Endodermal cell (in vitro differentiated cells): ENCODE measurements at regions not wholly inside any gene's neighbourhood (a gene's known extent, or its start where the extent isn't known, plus 50 kb on each side); places are given as distances from the start of the nearest gene placed in this dataset.
"Not testable (repeated sequence)": the region's sequence is repeated elsewhere in the genome, so short reads cannot be mapped to it uniquely, and the experiment has no call there.

Experiments used
- DNase-seq: peaks from one replicate; pipeline ENCODE4 v3.0.0-alpha.2; 2017
- H3K27ac ChIP-seq: 2 replicates; pipeline ENCODE4 v1.5.1; 2013; ENCODE audit warnings: mild to moderate bottlenecking, low read depth, low read length, moderate library complexity
- H3K27me3 ChIP-seq: 2 replicates; pipeline ENCODE4 v1.6.1; 2013; ENCODE audit warnings: mild to moderate bottlenecking, low read length, moderate library complexity; ENCODE audit not compliant: insufficient read depth, control insufficient read depth, poor library complexity, severe bottlenecking
- H3K36me3 ChIP-seq: 2 replicates; pipeline ENCODE4 v1.7.0; 2013; ENCODE audit warnings: mild to moderate bottlenecking, low read length, moderate library complexity; ENCODE audit not compliant: control insufficient read depth, insufficient read depth
- H3K4me1 ChIP-seq: one replicate; pipeline ENCODE4 v1.7.0; 2013; ENCODE audit warnings: low read length; ENCODE audit not compliant: control insufficient read depth, insufficient read depth
- H3K4me3 ChIP-seq: 2 replicates; pipeline ENCODE4 v1.5.1; 2013; ENCODE audit warnings: mild to moderate bottlenecking, low read length, moderate library complexity
- H3K9ac ChIP-seq: 2 replicates; pipeline ENCODE4 v1.6.1; 2013; ENCODE audit warnings: mild to moderate bottlenecking, low read length, moderate library complexity; ENCODE audit not compliant: poor library complexity, severe bottlenecking; ENCODE audit errors: extremely low read depth
- H3K9me3 ChIP-seq: 2 replicates; pipeline ENCODE4 v1.6.1; 2013; ENCODE audit warnings: mild to moderate bottlenecking, low read length, moderate library complexity; ENCODE audit not compliant: control insufficient read depth
- H3K27ac Mint-ChIP-seq: 2 replicates; pipeline ENCODE4 v1.8.0; 2020; ENCODE audit warnings: mixed read lengths
- H3K27me3 Mint-ChIP-seq: 2 replicates; pipeline ENCODE4 v1.8.0; 2021; ENCODE audit warnings: mild to moderate bottlenecking, mixed read lengths; ENCODE audit not compliant: insufficient read depth
- H3K36me3 Mint-ChIP-seq: 2 replicates; pipeline ENCODE4 v1.8.0; 2020; ENCODE audit warnings: low read depth, mixed read lengths
- H3K4me1 Mint-ChIP-seq: 2 replicates; pipeline ENCODE4 v1.8.0; 2020; ENCODE audit warnings: mixed read lengths
- H3K4me3 Mint-ChIP-seq: 2 replicates; pipeline ENCODE4 v1.8.0; 2020; ENCODE audit warnings: mild to moderate bottlenecking, moderate library complexity, mixed read lengths
- H3K9me3 Mint-ChIP-seq: 2 replicates; pipeline ENCODE4 v1.8.0; 2020; ENCODE audit warnings: mild to moderate bottlenecking, mixed read lengths
- WGBS, 2 experiments: methylation state at CpG; one replicate each; pipeline versions ENCODE4 v1.1.5 to v1.1.7; 2013; ENCODE audit warnings: missing lambda C conversion rate in 2 of 2, mixed read lengths in 1 of 2; ENCODE audit not compliant: insufficient coverage in 1 of 2, insufficient read length in 1 of 2; 5-methylcytosine and 5-hydroxymethylcytosine counted together
- TF ChIP-seq, protein P1 (sequence below): fragments of 200-600 bp; sonication (generic); conservative IDR thresholded peaks from 2 replicates; pipeline ENCODE4 v1.5.0; 2021; ENCODE audit warnings: antibody characterized with exemption, mild to moderate bottlenecking

GRCh38 chr1:2851918-2852317 is 50.4 kb upstream of the TTC34 start:
- H3K9ac ChIP-seq, H3K36me3 ChIP-seq, H3K4me1 ChIP-seq, H3K4me3 Mint-ChIP-seq, DNase-seq, H3K27me3 Mint-ChIP-seq, H3K36me3 Mint-ChIP-seq, H3K27ac Mint-ChIP-seq, H3K27me3 ChIP-seq, H3K4me3 ChIP-seq, H3K4me1 Mint-ChIP-seq, H3K27ac ChIP-seq: not testable (repeated sequence)
- peaks cover 82% of the 10 kb centered on the region for H3K9me3 Mint-ChIP-seq
- WGBS, 2 experiments: 70 to 81% methylated on average over 8 to 12 of the region's 12 CpGs
- H3K9me3 ChIP-seq: peaks cover 43% of the 10 kb centered on the region

DNA sequence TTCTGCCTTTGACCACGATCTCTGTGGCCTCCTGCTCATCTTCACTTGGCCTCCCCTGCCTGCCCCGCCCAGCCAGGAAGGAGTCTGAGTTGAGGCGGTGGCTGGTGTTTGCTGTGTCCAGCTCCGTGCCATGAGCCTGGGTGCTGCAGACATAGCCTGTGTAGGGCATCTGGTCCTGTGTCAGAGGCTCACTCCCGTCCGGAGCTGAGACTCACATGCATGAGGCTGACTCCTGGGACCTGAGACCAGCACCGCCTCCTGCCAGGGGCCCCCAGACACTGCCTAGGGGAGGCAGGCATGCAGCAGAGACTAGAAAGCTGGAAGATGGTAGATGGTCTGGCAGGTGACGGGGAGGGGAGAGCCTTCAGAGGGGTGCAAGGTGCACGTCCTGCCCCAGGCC is 52.2 kb upstream of the TTC34 start:
- Histone ChIP-seq H3K4me3 (no peak overlapping the region), H3K27me3 (no peaks in the 10 kb centered on the region), H3K27ac (no peak overlapping the region), H3K4me1 (no peaks in the 10 kb centered on the region), H3K9me3 (peaks cover 53% of the 10 kb centered on the region), H3K9ac (no peak overlapping the region), H3K36me3 (no peaks in the 10 kb centered on the region)
- no peak for DNase-seq
- Mint-ChIP-seq H3K9me3 (peaks cover 83% of the 10 kb centered on the region), H3K27me3 (no peaks in the 10 kb centered on the region), H3K4me3 (no peak overlapping the region), H3K36me3 (peaks cover 7% of the 10 kb centered on the region), H3K4me1 (no peaks in the 10 kb centered on the region), H3K27ac (no peak overlapping the region)
- WGBS, 2 experiments: 72 to 84% methylated on average over 9 of the region's 9 CpGs
- TF ChIP-seq, protein P1, sequence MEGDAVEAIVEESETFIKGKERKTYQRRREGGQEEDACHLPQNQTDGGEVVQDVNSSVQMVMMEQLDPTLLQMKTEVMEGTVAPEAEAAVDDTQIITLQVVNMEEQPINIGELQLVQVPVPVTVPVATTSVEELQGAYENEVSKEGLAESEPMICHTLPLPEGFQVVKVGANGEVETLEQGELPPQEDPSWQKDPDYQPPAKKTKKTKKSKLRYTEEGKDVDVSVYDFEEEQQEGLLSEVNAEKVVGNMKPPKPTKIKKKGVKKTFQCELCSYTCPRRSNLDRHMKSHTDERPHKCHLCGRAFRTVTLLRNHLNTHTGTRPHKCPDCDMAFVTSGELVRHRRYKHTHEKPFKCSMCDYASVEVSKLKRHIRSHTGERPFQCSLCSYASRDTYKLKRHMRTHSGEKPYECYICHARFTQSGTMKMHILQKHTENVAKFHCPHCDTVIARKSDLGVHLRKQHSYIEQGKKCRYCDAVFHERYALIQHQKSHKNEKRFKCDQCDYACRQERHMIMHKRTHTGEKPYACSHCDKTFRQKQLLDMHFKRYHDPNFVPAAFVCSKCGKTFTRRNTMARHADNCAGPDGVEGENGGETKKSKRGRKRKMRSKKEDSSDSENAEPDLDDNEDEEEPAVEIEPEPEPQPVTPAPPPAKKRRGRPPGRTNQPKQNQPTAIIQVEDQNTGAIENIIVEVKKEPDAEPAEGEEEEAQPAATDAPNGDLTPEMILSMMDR: no peak

DNA sequence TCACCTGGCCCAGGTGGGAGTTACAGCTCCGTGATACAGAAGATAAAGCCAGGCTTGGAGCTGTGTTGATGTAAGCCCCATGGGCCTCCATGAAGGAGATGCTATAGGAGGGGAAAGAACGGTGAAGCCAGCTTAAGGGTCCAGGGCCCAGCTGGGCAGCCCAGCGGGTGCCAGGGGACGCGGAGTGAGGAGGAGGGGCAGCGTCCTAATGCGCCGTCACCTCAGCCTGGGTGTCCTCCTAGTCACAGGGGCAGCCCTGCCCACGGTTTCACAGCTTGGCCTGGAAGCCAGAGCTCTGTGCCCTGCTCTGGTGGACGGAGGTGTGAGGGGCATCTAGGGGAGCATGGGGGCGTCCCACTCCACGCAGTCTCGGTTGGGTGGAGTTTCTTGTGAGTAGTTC is 52.7 kb upstream of the TTC34 start:
- TF ChIP-seq, protein P1: no peak
- no peak for DNase-seq
- Histone ChIP-seq H3K4me1 (no peaks in the 10 kb centered on the region), H3K27me3 (no peaks in the 10 kb centered on the region), H3K27ac (no peak overlapping the region), H3K9me3 (peaks cover 53% of the 10 kb centered on the region), H3K4me3 (no peak overlapping the region), H3K36me3 (no peaks in the 10 kb centered on the region), H3K9ac (no peak overlapping the region)
- Mint-ChIP-seq H3K36me3 (peaks cover 9% of the 10 kb centered on the region), H3K4me1 (no peaks in the 10 kb centered on the region), H3K4me3 (no peak overlapping the region), H3K9me3 (peaks cover 83% of the 10 kb centered on the region), H3K27me3 (no peaks in the 10 kb centered on the region), H3K27ac (no peak overlapping the region)
- WGBS, 2 experiments: 86 to 88% methylated on average over 9 to 13 of the region's 13 CpGs

DNA sequence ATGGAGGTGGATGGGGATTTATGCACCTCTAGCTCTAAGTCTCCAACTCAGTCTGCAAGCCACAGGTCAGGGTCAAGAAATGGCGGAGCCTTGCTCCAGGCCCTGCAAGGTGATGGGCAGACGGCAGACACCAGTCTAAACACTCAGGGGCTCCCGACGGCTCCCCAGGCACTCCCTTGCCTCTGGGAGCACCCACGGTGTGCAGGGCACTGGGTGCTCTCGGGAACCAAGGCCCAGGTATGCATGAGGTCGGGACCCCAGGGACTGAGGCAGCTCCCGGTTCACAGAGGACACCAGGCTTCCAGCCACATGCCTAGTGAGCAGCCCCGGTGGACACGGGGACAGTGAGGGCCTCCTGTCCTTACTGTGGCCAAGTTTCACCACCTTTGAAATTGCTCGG is 53.1 kb upstream of the TTC34 start:
- H3K27me3 ChIP-seq: no peaks in the 10 kb centered on the region
- TF ChIP-seq, protein P1: no peak
- no peaks in the 10 kb centered on the region for H3K27me3 Mint-ChIP-seq
- H3K27ac ChIP-seq: no peak overlapping the region
- H3K4me1 Mint-ChIP-seq: no peaks in the 10 kb centered on the region
- no peak for DNase-seq
- no peak overlapping the region for H3K9ac ChIP-seq
- H3K36me3 ChIP-seq: no peaks in the 10 kb centered on the region
- H3K4me3 ChIP-seq: no peak overlapping the region
- no peak overlapping the region for H3K27ac Mint-ChIP-seq
- H3K4me1 ChIP-seq: no peaks in the 10 kb centered on the region
- peaks cover 53% of the 10 kb centered on the region for H3K9me3 ChIP-seq
- 75 to 78% methylated on average over 10 to 11 of the region's 11 CpGs for WGBS, 2 experiments
- H3K9me3 Mint-ChIP-seq: peaks cover 81% of the 10 kb centered on the region
- H3K4me3 Mint-ChIP-seq: no peak overlapping the region
- H3K36me3 Mint-ChIP-seq: peaks cover 9% of the 10 kb centered on the region
